Skin of body (tissue), 1 donor: ENCODE measurements at regions not wholly inside any gene's neighbourhood (a gene's known extent, or its start where the extent isn't known, plus 50 kb on each side); places are given as distances from the start of the nearest gene placed in this dataset.

Source experiments
- DNase-seq: peaks from one replicate; lab custom pipeline; 2025; lab: John Stamatoyannopoulos, UW

GRCh38 chr17:63378411-63379375 is 67.4 kb downstream of the CYB561 start:
- DNase-seq, result no peak

DNA sequence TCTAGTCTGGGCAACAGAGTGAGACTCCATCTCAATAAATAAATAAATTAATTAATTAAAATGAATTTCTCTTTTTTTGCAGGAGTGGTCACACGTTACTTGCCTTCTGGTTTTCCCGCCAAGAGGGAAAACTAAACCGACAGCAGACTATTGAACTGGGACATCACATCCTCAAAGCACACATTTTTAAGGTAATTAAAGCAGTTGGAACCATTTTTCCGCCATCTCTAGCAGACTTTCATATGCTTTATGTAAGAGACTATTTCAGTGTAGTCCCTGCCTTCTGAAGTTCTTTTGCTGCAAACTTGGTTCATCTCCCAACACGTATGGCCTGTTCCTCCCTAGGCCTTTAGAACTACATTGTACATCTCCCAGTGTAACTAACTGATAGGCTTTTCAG is 66.5 kb downstream of the CYB561 start:
- no peak for DNase-seq

- DNase-seq, result peak; percentile 4
Observed at GRCh38 chr17:63381101-63381729, 64.9 kb downstream of the CYB561 start.

GRCh38 chr17:63382136-63382535 is 64.0 kb downstream of the CYB561 start:
- no peak for DNase-seq
